HG02840 (cell line): ENCODE measurements at regions not wholly inside any gene's neighbourhood (a gene's known extent, or its start where the extent isn't known, plus 50 kb on each side); places are given as distances from the start of the nearest gene placed in this dataset.
"Not testable (repeated sequence)": the region's sequence is repeated elsewhere in the genome, so short reads cannot be mapped to it uniquely, and the experiment has no call there.

Experiments
- ATAC-seq: cut with Tn5 transposase; IDR thresholded peaks from one replicate; pipeline ENCODE4 v1.9.1; 2021; ENCODE audit warnings: mild to moderate bottlenecking, moderate library complexity, moderate number of reproducible peaks; ENCODE audit not compliant: unreplicated experiment, low FRiP score

DNA sequence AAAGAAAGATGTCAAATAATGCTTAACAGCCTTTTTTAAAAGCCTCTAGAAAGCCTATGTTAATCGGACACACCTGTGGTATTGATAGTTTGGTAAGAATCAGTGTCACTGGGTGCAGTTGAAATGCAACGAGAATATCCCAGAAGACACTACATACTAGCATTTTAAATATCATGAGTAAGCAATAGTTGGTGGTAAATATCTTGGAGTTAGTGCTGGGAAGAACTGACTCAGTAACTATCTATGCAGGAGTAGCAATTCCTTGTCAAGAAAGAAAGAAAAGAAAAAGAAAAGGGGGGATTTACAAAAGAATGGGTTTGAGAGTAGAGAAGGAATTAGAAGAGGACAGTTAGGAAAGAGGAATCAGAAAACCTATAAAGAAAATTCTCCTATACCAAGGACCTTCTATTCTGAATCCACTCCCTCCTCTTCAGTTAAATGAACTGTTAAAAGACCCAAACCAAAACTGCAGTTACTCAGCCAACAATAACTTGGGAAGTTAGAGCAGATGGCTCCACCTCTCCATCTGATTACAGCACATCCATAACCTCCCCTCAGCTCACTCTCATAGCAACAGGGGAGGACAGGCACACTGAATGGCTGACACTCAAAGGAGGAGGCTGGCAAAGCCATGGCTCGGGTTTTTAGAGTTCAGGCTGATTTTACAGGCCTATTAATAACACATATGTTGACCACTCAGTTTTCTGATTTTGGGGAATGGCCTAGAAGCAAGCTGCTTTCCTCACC lies 207.6 kb upstream of the MDFIC2 start:
- ATAC-seq = no peak

DNA sequence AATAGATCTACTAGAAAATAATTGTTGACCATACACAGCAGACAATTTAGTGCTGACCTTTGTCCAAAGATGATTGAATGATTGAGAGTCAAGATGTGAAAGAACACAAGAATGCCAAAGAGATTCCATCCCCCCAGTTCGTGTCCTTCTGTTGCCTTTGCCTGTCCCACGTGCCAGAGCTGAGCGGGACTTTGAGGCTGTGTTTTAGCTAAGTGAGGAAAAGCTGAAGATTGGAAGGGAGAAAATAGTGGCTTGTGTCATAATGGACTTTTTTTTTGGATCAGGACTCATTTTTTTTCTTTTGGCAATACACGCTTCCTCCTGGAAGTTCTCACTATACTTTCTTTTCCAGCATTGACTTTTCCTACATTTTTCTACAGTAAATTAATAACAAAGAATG lies 206.6 kb upstream of the MDFIC2 start:
- ATAC-seq = no peak

DNA sequence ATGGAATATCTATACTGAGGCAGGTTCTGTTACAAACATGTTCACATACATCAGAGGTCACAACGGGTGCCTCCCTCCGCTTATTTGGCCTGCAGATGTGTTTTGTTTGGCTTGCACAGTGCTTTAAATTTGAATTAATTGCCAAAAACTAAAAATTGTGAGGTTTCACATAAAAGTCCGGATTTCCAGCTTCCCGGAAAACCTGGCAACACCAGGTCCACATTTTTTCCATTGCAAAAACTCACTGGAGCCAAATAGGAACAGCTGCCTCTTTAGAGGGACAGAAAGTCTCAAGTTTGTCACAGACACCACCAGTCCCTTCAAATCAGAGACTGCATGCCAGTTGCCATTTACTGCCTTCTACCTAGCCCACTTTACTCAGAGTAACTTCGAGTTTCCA lies 205.9 kb upstream of the MDFIC2 start:
- no peak for ATAC-seq

DNA sequence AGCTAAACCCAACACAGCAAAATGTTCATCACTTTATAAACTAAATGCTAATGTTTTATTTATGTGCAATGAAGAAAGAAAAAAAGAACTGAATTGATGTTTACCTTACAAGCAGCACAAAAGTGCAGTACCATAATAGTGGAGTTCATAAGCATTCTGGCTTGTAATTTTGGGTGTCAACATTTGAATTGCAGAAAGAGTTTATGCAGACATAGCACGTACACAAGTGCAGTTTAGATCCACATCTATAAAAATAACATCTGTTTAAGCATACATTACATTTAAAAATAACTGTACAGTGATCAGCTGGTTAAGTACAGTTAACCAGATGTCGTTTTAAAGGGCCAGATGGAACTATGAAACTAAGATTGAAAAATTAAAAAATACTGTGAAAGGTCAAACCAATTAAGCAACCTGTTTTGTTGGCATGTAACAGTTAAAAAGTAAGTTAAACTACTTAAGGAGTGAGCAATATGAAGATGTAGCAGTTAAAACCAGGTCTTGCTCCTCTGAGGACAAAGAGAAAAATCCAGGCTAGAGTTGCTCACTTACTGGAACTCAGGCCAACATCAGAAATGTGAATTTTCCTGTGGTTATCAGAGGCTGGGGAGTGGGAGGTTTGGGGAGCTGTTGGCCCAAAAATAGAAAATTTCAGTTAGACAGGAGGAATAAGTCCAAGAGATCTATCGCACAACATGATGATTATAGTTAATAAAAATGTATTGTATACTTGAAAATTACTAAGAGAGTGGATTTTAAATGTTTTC lies 204.9 kb upstream of the MDFIC2 start:
- ATAC-seq = no peak

DNA sequence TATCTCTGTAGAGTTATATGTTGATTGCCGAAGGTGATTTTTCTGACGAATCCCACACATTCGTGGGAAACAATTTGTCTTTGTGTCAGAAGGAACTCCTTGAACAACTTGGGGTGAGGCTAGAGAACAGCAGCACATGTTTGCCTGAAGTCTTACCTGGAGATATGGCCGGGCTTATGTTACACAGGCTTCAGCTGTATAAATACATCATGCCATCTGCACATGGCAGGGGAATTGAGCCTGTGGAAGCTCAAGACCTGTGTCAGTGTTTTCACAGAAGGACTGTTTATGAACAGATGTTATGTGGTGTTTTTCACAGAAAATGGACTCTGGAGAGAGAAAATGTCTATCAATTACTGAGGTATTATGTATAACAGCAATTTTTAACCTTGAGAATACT lies 203.6 kb upstream of the MDFIC2 start:
- no peak for ATAC-seq

DNA sequence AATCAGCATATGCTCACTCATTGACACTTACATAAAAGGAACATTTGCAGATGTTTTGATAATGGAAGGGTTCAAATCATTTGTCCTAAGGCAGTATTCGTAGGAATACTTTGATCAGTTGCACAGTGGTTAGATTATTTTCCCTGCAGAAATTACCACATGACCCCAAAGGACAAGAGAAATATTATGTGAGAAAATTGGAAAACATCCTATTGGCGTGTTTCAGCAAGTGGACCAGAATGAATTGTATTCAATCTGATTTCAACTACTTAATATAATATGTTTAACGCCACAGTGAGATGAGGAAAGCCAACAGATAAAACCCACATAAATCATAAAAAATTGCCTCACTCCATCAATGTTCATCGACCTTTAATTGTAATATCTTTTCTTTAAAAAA lies 195.0 kb upstream of the MDFIC2 start:
- no peak for ATAC-seq

DNA sequence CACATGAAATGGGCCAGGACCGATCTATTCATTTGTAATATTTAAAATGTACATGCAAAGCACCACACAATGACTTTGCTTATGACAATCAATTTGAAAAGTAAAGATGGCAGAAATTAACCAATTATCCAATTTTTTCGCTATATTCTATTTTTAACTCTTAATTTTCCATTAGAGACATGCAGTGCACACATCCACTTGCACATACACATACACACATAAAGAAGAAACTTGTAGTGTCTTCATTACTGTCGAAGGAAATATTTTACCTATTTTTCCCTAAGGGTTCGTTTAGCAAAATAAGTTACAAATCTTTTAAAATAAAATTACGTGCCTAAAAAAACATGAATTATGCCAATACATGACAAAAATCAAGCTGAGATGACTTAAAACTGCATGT lies 194.3 kb upstream of the MDFIC2 start:
- no peak for ATAC-seq

DNA sequence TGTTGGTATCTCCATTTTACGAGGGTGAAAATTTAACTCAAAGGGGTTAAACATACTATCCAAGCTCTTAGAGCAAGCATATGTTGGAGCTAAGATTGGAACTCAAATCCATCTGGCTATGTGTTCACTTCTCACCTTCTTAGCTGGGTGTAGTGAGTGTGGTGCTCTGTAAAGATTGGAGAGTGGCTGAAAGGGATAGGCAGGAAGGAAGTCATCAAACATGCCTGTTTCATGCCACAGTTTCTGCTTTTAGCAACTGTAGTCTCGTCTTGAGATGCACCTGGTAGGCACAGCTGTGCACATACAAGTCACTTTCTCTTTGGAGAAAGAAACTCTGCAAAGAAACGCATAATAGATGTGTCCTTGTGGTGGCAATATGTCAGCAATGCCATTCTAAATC lies 189.1 kb upstream of the MDFIC2 start:
- no peak for ATAC-seq

DNA sequence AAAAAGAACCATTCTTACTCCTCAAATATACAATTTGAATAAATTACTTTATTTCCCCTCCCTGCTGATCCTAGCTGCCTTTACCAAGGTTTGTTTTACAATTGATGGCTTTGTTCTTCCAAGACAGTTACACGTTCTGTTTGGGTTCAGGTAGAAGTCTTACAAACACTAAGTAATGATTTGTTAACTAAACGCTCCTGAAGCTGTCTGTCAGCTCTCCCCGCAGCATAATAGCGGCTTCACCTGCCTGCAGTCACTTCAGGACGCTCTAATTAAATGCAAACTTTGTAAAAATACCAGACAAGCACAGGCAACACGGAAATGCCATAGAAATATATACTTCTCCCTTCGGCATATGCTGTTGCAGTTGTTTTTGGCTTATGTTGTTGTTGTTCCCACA lies 176.4 kb upstream of the MDFIC2 start:
- ATAC-seq = no peak

DNA sequence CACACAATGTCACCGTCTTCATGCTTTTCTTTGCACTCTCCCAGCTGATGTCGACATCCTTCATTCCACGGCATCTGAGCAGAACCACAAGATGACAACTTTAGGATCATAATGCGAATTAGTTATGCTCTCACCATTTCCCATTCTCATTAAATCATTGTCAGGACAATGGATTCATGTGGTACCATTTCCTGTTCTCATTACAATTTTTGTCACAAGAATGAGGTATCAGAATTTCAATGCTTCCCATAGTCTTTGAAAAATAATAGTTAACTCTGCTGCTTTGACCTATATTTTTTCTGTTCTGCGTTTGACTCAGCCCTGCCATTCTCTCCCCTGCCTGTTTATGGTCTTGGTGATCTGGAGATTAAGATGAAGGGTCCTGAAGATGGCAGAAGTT lies 175.7 kb upstream of the MDFIC2 start:
- no peak for ATAC-seq

DNA sequence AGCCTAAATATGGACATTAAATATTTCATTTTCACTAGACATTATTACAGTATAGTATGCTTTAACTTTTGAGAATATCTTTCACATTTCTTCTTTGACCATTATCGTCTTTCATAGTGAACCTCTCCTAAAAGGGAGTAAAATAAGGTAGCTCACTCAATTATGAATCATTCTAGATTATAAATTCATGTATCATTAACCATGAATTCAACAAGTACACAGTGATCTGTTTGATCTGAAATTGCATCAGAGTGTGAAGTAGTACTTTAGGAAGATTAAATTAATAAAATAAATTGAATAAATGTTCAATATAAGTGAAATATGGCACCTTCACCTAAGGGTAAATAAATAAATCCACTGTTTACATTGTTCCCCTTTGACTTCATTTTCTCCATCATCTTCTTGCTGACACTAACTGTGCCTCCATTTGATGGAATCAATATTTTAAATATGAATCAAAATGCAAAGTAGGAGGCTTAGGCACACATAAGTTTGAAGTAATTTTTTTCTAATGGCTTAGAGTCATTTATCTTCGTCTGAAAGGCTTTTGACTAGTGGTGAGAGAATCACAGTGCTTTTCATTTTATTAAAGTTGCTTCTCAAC lies 174.1 kb upstream of the MDFIC2 start:
- no peak for ATAC-seq

DNA sequence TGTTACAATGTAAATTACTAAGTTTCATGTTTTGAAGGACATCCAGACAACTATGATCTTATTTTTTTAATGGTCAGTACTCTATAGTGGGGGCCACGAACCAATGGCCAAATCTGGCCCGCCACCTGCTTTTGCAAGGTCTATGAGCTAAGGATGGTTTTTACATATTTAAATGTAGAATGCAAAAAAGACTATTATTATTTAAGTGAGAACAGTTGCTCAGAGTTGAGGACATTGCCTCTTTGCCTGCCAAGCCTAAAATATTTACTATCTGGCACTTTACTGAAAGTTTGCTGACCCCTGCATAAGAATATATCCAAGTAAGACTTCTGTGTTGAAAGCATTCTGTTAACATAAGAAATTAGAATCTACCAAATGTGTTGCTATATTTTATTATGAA lies 163.7 kb upstream of the MDFIC2 start:
- ATAC-seq = no peak

DNA sequence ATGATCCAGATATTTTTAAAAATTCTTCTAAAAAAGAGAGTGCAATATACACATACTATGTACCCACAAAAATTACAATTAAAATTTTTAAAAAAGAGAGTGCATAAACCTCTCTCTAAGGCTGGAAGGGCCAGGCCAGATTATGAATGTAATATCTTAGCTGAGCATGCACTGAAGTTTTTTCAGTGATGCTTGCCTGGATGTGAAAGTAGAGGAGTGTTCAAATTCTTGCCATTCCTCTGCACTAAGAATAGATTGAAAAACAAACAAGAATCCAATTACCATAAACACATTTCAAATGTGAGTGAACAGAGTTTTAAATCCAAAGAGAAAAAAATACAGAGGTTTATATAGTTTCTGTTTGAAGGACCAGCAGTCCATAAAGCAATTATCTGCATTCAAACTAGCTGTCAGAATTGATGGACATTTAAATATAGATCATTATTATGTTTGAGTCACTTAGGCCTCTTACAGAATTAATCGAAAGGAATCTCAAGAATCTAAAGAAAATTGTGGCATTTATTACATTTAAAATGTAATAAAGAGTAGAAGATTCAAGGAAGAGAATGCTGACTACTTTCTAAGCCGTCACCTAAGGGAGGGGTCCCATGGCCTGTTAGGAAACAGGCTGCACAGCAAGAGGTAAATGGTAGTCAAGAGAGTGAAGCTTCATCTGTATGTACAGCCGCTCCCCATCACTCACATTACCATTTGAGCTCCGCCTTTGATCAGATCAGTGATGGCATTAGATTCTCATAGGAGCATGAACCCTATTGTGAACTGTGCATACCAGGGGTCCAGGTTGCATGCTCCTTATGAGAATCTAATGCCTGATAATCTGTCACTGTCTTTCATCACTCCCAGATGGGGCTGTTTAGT lies 159.3 kb upstream of the MDFIC2 start:
- no peak for ATAC-seq

DNA sequence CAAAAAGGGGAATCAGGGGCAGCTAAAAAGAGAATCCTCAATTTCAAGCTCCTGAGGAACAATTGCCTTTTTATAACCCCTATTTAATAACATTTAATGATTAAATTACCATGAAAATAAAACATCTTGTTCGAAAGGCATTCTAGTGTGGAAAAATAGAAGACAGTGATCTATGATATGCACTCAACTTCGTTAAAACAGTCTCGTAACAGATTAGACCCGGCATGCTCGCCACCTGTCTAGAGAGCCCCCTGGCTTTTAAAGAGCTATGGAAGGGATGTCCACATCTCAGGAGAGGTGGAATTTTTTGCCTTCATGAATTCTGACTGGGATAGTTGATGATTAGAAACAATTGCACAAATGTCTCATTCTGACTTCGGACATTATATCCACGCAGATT lies 153.7 kb upstream of the MDFIC2 start:
- no peak for ATAC-seq

DNA sequence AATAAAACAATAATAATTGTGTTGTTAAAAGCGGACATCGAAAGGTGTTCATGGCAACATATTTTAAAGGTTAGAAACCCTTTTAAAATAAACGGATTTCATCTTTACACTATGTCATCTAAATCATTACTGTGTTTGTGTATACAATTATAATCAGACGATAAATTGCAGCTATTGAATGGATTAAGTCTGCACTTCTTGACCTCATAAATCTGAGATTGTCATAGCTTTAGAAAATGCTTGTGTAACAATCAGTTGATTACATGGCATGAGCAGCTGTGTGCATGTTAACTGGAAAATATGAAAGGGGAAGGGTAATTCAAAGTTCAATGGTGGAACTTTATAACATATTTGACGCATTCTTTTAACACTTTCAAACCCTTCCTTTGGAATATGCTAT lies 152.4 kb upstream of the MDFIC2 start:
- ATAC-seq = no peak

DNA sequence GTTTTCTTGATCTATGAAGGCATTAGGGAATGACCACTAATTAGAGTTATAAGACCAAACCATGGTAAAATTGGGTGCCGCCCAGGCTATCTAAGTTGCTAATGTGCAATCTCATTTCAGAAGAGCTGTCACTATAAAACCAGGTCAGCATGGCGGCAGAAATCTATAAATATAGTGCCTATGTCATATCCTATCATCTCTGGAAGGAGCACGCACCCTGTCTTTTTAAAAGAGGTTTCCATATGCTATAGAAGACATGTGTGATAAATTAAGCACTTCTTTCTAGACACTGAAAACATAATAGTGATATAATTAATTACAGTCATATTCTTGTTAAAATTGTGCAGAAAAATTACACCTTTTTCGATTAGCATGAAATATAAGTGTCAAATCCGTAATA lies 152.0 kb upstream of the MDFIC2 start:
- no peak for ATAC-seq

DNA sequence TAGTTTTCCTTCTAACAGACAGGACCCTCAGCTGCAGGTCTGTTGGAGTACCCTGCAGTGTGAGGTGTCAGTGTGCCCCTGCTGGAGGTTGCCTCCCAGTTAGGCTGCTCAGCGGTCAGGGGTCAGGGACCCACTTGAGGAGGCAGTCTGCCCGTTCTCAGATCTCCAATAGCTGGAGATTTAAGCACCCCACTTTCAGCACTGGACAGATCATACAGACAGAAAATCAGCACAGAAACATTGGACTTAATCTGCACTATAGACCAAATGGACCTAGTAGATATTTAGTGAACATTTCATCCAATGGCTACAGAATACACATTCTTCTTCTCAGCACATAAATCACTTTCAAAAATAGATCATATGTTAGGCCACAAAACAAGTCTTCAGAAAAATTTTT lies 137.8 kb upstream of the MDFIC2 start:
- ATAC-seq = not testable (repeated sequence)

DNA sequence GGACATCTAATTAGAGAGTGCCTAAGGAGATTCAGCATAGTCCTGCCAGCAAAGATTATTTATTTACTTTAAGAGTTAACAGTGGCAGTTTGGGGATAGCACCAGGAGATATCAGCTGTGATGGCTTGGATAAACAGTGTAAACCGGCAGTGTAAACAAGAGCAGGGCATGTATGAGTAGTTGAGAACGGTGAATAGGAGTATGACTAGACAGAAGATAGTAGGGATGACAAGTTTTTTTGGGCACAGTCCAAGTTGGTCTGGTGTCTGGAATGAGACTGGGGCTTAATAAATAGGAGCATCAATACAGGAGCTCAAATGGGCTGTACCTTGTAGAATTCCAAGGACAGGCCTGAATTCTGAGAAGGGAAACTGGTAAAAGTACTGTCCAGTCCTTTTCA lies 123.0 kb upstream of the MDFIC2 start:
- ATAC-seq = not testable (repeated sequence)

DNA sequence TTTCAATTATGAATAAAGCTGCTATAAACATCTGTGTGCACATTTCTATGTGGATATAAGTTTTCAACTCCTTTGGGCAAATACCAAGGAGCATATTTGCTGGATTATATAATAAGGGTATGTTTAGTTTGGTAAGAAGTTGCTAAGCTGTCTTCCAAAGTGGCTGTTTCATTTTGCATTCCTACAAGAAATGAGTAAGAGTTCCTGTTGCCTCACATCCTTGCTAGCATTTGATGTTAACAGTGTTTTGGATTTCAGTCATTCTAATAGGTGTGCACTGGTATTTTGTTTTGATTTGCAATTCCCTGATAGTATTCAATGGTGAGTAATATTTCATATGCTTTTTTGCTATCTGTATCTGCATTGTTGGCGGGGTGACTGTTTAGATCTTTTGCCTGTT lies 120.7 kb upstream of the MDFIC2 start:
- no peak for ATAC-seq

DNA sequence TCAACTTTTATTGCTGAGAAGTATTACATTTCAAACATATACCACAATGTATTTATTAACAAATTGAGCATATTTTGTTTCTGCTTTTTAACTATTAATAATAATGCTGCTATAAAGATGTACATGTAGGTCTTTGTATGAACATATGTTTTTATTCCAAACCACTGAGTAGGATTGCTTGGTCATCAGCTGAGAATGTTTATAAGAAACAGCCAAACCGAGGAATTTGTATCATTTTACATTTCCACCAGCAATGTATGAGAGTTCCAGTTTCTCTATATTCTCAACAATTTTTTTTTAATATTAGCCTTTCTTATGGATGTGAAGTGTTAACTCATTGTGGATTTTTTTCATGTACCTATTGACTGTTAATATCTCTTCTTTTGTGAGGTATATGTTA lies 119.5 kb upstream of the MDFIC2 start:
- no peak for ATAC-seq

DNA sequence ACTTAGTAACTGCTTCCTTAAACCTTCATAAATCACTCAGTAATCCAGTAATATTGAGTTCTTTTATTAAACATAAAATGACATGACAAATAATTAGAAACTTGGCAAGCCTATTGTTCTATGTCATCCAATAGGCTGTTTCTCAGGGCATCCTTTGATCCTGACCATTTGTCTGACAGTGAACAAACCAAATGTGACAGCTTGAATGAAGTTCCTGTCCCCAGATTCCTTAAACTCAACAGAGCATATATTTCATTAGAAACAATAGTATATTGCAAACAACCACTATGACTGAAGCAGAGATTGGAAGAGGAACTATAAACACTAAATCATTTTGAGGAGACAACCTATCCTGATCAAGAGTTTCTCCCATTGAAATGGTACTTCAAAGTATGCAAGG lies 113.6 kb upstream of the MDFIC2 start:
- no peak for ATAC-seq
